IMR-90 (cell line): ENCODE measurements at regions not wholly inside any gene's neighbourhood (a gene's known extent, or its start where the extent isn't known, plus 50 kb on each side); places are given as distances from the start of the nearest gene placed in this dataset.

ENCODE experiments used
- ATAC-seq: fragments of 200-7000 bp; cut with Tn5 transposase; 2 replicates; pipeline ENCODE4 v1.9.1; 2020; ENCODE audit warnings: low read depth, mild to moderate bottlenecking, moderate library complexity
- BruUV-seq: library from RNA; stranded (reverse); fragments of 400-500 nt; replicated peaks from 2 replicates; lab custom pipeline; 2021; lab: Mats Ljungman, UMichigan
- CTCF ChIA-PET: fragments of 300-600 bp; formaldehyde crosslinking; extraction: SDS; loops from one replicate; lab custom pipeline; 2021; ENCODE audit warnings: antibody characterized with exemption; lab: Yijun Ruan, JAX
- POLR2A ChIA-PET: fragments of 300-600 bp; sonication (Branson Sonifier 250); formaldehyde crosslinking; loops from one replicate; lab custom pipeline; 2022; ENCODE audit warnings: antibody characterized with exemption; ENCODE audit not compliant: unreplicated experiment; lab: Charles Lee
- DNase-seq: peaks from one replicate; pipeline ENCODE4 v3.0.0; 2013
- H2AFZ ChIP-seq: replicated peaks from 2 replicates; pipeline ENCODE3; 2013; ENCODE audit warnings: low read length, mild to moderate bottlenecking; ENCODE audit not compliant: poor library complexity
- H2AK5ac ChIP-seq: 2 replicates; pipeline ENCODE4 v1.6.1; 2013; ENCODE audit warnings: low read depth, low read length, inconsistent platforms
- H2AK9ac ChIP-seq: replicated peaks from 2 replicates; pipeline ENCODE3; 2013; ENCODE audit warnings: mild to moderate bottlenecking, low read depth, low read length, moderate library complexity; ENCODE audit not compliant: poor library complexity
- H2BK120ac ChIP-seq: 2 replicates; pipeline ENCODE4 v1.6.1; 2013; ENCODE audit warnings: low read depth, low read length, inconsistent platforms
- H2BK15ac ChIP-seq: 3 replicates; pipeline ENCODE4 v1.6.1; 2013; ENCODE audit warnings: low read depth, low read length, inconsistent platforms
- H2BK20ac ChIP-seq: 2 replicates; pipeline ENCODE4 v1.6.1; 2013; ENCODE audit warnings: low read depth, mild to moderate bottlenecking, inconsistent platforms, low read length, moderate library complexity
- H2BK5ac ChIP-seq: 2 replicates; pipeline ENCODE4 v1.6.1; 2013; ENCODE audit warnings: mild to moderate bottlenecking, low read depth, low read length, inconsistent platforms; ENCODE audit not compliant: poor library complexity, severe bottlenecking
- H3K14ac ChIP-seq: replicated peaks from 2 replicates; pipeline ENCODE4 v1.6.1; 2013; ENCODE audit warnings: low read depth, low read length, inconsistent platforms
- H3K18ac ChIP-seq: 2 replicates; pipeline ENCODE4 v1.6.1; 2013; ENCODE audit warnings: low read depth, low read length, control low read depth
- H3K23ac ChIP-seq: 2 replicates; pipeline ENCODE4 v1.6.1; 2013; ENCODE audit warnings: low read depth, low read length, inconsistent platforms
- H3K27ac ChIP-seq: 2 replicates; pipeline ENCODE4 v1.5.1; 2013; ENCODE audit warnings: mild to moderate bottlenecking, control low read depth, low read length; ENCODE audit not compliant: insufficient read depth
- H3K27me3 ChIP-seq: 2 replicates; pipeline ENCODE4 v1.6.1; 2013; ENCODE audit warnings: low read length; ENCODE audit not compliant: control insufficient read depth, insufficient read depth
- H3K36me3 ChIP-seq: 2 replicates; pipeline ENCODE4 v1.6.1; 2013; ENCODE audit warnings: low read length, mixed read lengths; ENCODE audit not compliant: control insufficient read depth, insufficient read depth
- H3K4ac ChIP-seq: 2 replicates; pipeline ENCODE4 v1.6.1; 2013; ENCODE audit warnings: low read depth, low read length, inconsistent platforms
- H3K4me1 ChIP-seq: 2 replicates; pipeline ENCODE4 v1.6.1; 2013; ENCODE audit warnings: low read length, mixed read lengths; ENCODE audit not compliant: control insufficient read depth, insufficient read depth
- H3K4me2 ChIP-seq: 2 replicates; pipeline ENCODE4 v1.6.1; 2013; ENCODE audit warnings: low read depth, mild to moderate bottlenecking, control low read depth, low read length, moderate library complexity
- H3K4me3 ChIP-seq: 2 replicates; pipeline ENCODE4 v1.5.1; 2013; ENCODE audit warnings: low read depth, mild to moderate bottlenecking, control low read depth, low read length, moderate library complexity; ENCODE audit not compliant: insufficient read depth
- H3K56ac ChIP-seq: 2 replicates; pipeline ENCODE4 v1.6.1; 2013; ENCODE audit warnings: low read length, inconsistent platforms; ENCODE audit not compliant: insufficient read depth; ENCODE audit errors: extremely low read depth
- H3K79me1 ChIP-seq, 2 experiments: 2 replicates each; pipeline ENCODE4 v1.6.1; 2013; ENCODE audit warnings: low read length in 2 of 2, inconsistent platforms in 1 of 2, low read depth in 1 of 2
- H3K9ac ChIP-seq: 2 replicates; pipeline ENCODE4 v1.6.1; 2013; ENCODE audit warnings: low read depth, low read length, control low read depth
- H3K9me1 ChIP-seq: 2 replicates; pipeline ENCODE4 v1.6.1; 2013; ENCODE audit warnings: low read length, inconsistent platforms; ENCODE audit not compliant: insufficient read depth
- H3K9me3 ChIP-seq: 2 replicates; pipeline ENCODE4 v1.6.1; 2013; ENCODE audit warnings: low read length; ENCODE audit not compliant: control insufficient read depth, insufficient read depth
- H4K20me1 ChIP-seq: 2 replicates; pipeline ENCODE4 v1.6.1; 2013; ENCODE audit warnings: low read length, inconsistent platforms; ENCODE audit not compliant: insufficient read depth
- H4K5ac ChIP-seq: 2 replicates; pipeline ENCODE4 v1.6.1; 2013; ENCODE audit warnings: mild to moderate bottlenecking, low read depth, low read length, control low read depth
- H4K8ac ChIP-seq, 2 experiments: 2 replicates each; pipeline ENCODE4 v1.6.1; 2013; ENCODE audit warnings: low read depth in 2 of 2, low read length in 2 of 2, control low read depth in 1 of 2, inconsistent platforms in 1 of 2
- H4K91ac ChIP-seq: 2 replicates; pipeline ENCODE4 v1.6.1; 2013; ENCODE audit warnings: low read depth, low read length, inconsistent platforms; ENCODE audit not compliant: insufficient read depth
- BHLHE40 ChIP-seq: fragments of 150-350 bp; IDR thresholded peaks from 2 replicates; pipeline ENCODE4 v1.6.1; 2016; ENCODE audit warnings: mild to moderate bottlenecking, low read depth, low read length
- CEBPB ChIP-seq: IDR thresholded peaks from 2 replicates; pipeline ENCODE4 v1.6.1; 2012; ENCODE audit warnings: low read depth, low read length, improper control_type of control experiment
- CHD1 ChIP-seq: IDR thresholded peaks from 2 replicates; pipeline ENCODE4 v1.6.1; 2012; ENCODE audit warnings: low read depth, low read length, improper control_type of control experiment
- FOS ChIP-seq: fragments of 150-350 bp; IDR thresholded peaks from 2 replicates; pipeline ENCODE4 v1.6.1; 2016; ENCODE audit warnings: low read depth, low read length
- MAFK ChIP-seq: IDR thresholded peaks from 2 replicates; pipeline ENCODE4 v1.6.1; 2012; ENCODE audit warnings: low read depth, low read length, improper control_type of control experiment
- MAZ ChIP-seq: IDR thresholded peaks from 2 replicates; pipeline ENCODE4 v1.6.1; 2012; ENCODE audit warnings: low read depth, mild to moderate bottlenecking, low read length, improper control_type of control experiment, moderate library complexity, borderline replicate concordance
- MXI1 ChIP-seq: IDR thresholded peaks from 2 replicates; pipeline ENCODE4 v1.6.1; 2012; ENCODE audit warnings: low read depth, mild to moderate bottlenecking, low read length, moderate library complexity, borderline replicate concordance
- NFE2L2 ChIP-seq: fragments of 150-350 bp; IDR thresholded peaks from 2 replicates; pipeline ENCODE4 v1.6.1; 2016; ENCODE audit warnings: low read depth, mild to moderate bottlenecking, low read length
- POLR2A ChIP-seq: IDR thresholded peaks from 2 replicates; pipeline ENCODE4 v1.6.1; 2012; ENCODE audit warnings: mild to moderate bottlenecking, low read depth, low read length
- RAD21 ChIP-seq: IDR thresholded peaks from 2 replicates; pipeline ENCODE4 v1.6.1; 2012; ENCODE audit warnings: low read length, improper control_type of control experiment
- RCOR1 ChIP-seq: IDR thresholded peaks from 2 replicates; pipeline ENCODE4 v1.6.1; 2012; ENCODE audit warnings: mild to moderate bottlenecking, low read length, improper control_type of control experiment; ENCODE audit not compliant: insufficient replicate concordance
- RFX5 ChIP-seq: IDR thresholded peaks from 2 replicates; pipeline ENCODE4 v1.8.0; 2012; ENCODE audit warnings: low read depth, mild to moderate bottlenecking, low read length, moderate library complexity
- SMC3 ChIP-seq: fragments of 150-350 bp; IDR thresholded peaks from 2 replicates; pipeline ENCODE4 v1.6.1; 2016; ENCODE audit warnings: low read depth, mild to moderate bottlenecking, antibody characterized with exemption, low read length, moderate library complexity
- WGBS, 2 experiments: methylation state at CpG; one replicate each; pipeline versions ENCODE4 v1.1.5 to v1.1.7; 2013; ENCODE audit warnings: missing lambda C conversion rate in 2 of 2; ENCODE audit not compliant: insufficient read length in 1 of 2; ENCODE audit errors: extremely low coverage in 2 of 2; 5-methylcytosine and 5-hydroxymethylcytosine counted together
- dilution Hi-C: fragments of 300-500 bp; cut with HindIII; formaldehyde crosslinking; loops from one replicate; pipeline ENCODE4 v1.14.3; 2018; ENCODE audit warnings: low sequenced_read_pairs; ENCODE audit not compliant: unreplicated experiment
- in situ Hi-C: fragments of 300-500 bp; cut with MboI; formaldehyde crosslinking; loops from 3 replicates; pipeline ENCODE4 v1.14.3; 2019; ENCODE audit warnings: low sequenced_read_pairs, inconsistent platforms, mixed read lengths
- intact Hi-C: fragments of 100-400 bp; cut with micrococcal nuclease; formaldehyde crosslinking; loops from 2 replicates; pipeline ENCODE4 v1.10.0; 2022
- TF ChIP-seq, protein P1 (sequence below): conservative IDR thresholded peaks from 2 replicates; pipeline ENCODE4 v1.5.1; 2012; ENCODE audit warnings: mild to moderate bottlenecking, low read depth, low read length, improper control_type of control experiment
- TF ChIP-seq, protein P2 (sequence below): fragments of 150-350 bp; IDR thresholded peaks from 2 replicates; pipeline ENCODE4 v1.6.1; 2017; ENCODE audit warnings: mild to moderate bottlenecking, antibody characterized with exemption, low read length, low read depth
- TF ChIP-seq, protein P3 (sequence below): fragments of 150-350 bp; IDR thresholded peaks from 2 replicates; pipeline ENCODE4 v1.6.1; 2016; ENCODE audit warnings: low read depth, mild to moderate bottlenecking, low read length, moderate library complexity, borderline replicate concordance

DNA sequence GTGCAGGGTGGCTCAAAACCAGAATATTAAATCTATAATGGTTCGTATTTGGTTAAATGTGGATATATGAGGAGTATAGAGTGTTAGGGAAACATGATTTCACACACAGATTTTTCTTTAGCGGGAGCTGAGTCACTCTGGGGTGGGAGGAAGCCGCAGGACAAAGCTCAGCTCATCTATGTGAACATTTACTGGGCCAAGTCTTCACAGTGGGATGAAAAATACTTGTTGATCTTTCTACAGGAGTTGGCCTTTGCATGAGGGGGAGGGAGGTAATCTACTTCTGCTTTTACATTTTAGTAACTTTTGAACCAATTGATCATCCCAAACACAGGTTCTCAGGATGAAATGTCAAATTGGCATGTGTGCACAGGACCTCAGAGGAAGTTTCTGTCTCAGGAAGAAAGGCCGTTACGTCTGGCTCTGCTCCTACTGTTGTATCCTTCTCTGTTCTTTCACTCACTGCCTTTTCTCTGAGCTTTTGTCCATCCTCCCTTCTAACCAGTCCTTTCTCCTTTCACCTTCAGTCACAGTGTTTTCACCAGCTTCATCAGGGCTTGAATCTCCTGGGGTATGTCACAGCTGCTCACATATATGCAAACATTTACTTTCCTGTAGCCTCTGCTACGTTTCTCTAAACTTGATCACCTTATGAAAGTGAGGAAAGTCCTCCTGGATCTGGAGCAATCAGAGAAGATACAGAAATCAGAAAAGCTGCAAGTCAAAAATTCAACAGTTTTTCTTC is 943.3 kb upstream of the FANCL start:
- in situ Hi-C loops (no loop called here), intact Hi-C loops (loop anchor here (5.0 kb wide), 1 partner anchor 332 kb away; no protein-coding TSS in a partner anchor), dilution Hi-C loops (no loop called here)
- Histone ChIP-seq H2AK9ac (no peak overlapping the region), H3K4ac (no peak overlapping the region), H3K4me2 (no peak overlapping the region), H2BK15ac (no peak overlapping the region), H3K79me1 (no peaks in the 10 kb centered on the region), H2BK5ac (no peak overlapping the region), H4K91ac (no peak overlapping the region), H3K18ac (no peak overlapping the region), H3K23ac (no peak overlapping the region), H3K14ac (no peak overlapping the region), H3K56ac (no peak overlapping the region), H3K36me3 (no peaks in the 10 kb centered on the region), H3K9me1 (no peaks in the 10 kb centered on the region), H2BK20ac (no peak overlapping the region), H2AK5ac (no peak overlapping the region), H3K27ac (no peak overlapping the region), H3K27me3 (no peaks in the 10 kb centered on the region), H2AFZ (no peak overlapping the region), H3K9me3 (no peaks in the 10 kb centered on the region), H3K4me3 (no peak overlapping the region), H4K5ac (no peak overlapping the region), H3K9ac (no peak overlapping the region), H4K20me1 (no peaks in the 10 kb centered on the region), H4K8ac (no peak overlapping the region), H3K4me1 (no peaks in the 10 kb centered on the region), H2BK120ac (no peak overlapping the region)
- TF ChIP-seq NFE2L2: no peak
- no peak for TF ChIP-seq SMC3
- TF ChIP-seq BHLHE40: no peak
- no peak for TF ChIP-seq POLR2A
- no peak for TF ChIP-seq MAFK
- TF ChIP-seq CEBPB: no peak
- TF ChIP-seq, protein P1, sequence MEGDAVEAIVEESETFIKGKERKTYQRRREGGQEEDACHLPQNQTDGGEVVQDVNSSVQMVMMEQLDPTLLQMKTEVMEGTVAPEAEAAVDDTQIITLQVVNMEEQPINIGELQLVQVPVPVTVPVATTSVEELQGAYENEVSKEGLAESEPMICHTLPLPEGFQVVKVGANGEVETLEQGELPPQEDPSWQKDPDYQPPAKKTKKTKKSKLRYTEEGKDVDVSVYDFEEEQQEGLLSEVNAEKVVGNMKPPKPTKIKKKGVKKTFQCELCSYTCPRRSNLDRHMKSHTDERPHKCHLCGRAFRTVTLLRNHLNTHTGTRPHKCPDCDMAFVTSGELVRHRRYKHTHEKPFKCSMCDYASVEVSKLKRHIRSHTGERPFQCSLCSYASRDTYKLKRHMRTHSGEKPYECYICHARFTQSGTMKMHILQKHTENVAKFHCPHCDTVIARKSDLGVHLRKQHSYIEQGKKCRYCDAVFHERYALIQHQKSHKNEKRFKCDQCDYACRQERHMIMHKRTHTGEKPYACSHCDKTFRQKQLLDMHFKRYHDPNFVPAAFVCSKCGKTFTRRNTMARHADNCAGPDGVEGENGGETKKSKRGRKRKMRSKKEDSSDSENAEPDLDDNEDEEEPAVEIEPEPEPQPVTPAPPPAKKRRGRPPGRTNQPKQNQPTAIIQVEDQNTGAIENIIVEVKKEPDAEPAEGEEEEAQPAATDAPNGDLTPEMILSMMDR: no peak
- no peak for TF ChIP-seq FOS
- no peak for TF ChIP-seq MAZ
- TF ChIP-seq RFX5: no peak
- TF ChIP-seq RAD21: no peak
- TF ChIP-seq, protein P2, sequence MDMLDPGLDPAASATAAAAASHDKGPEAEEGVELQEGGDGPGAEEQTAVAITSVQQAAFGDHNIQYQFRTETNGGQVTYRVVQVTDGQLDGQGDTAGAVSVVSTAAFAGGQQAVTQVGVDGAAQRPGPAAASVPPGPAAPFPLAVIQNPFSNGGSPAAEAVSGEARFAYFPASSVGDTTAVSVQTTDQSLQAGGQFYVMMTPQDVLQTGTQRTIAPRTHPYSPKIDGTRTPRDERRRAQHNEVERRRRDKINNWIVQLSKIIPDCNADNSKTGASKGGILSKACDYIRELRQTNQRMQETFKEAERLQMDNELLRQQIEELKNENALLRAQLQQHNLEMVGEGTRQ: no peak
- TF ChIP-seq MXI1: no peak
- TF ChIP-seq RCOR1: no peak
- TF ChIP-seq, protein P3, sequence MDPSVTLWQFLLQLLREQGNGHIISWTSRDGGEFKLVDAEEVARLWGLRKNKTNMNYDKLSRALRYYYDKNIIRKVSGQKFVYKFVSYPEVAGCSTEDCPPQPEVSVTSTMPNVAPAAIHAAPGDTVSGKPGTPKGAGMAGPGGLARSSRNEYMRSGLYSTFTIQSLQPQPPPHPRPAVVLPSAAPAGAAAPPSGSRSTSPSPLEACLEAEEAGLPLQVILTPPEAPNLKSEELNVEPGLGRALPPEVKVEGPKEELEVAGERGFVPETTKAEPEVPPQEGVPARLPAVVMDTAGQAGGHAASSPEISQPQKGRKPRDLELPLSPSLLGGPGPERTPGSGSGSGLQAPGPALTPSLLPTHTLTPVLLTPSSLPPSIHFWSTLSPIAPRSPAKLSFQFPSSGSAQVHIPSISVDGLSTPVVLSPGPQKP: no peak
- TF ChIP-seq CHD1: no peak
- no peak for ATAC-seq
- ChIA-PET POLR2A (no interaction called here), CTCF (no interaction called here)
- no peak for DNase-seq
- no TSS peak for BruUV-seq
- WGBS, 2 experiments: no CpG with 5 or more reads among the region's 6 CpGs
